Tibial nerve (tissue), 3 donors: ENCODE measurements at regions not wholly inside any gene's neighbourhood (a gene's known extent, or its start where the extent isn't known, plus 50 kb on each side); places are given as distances from the start of the nearest gene placed in this dataset.

Source experiments
- POLR2A ChIP-seq, 2 donors: fragments of 450-650 bp; IDR thresholded peaks; one replicate each; pipeline ENCODE4 v1.6.1; 2017; ENCODE audit warnings: antibody characterized with exemption in 2 of 2, mild to moderate bottlenecking in 2 of 2, moderate library complexity in 2 of 2
- TF ChIP-seq, protein P1 (sequence below), 5 experiments: fragments of 200-600 bp in 3 of 5; fragments of 450-650 bp in 2 of 5; sonication (generic) in 3 of 5; IDR thresholded peaks; one replicate each; pipeline ENCODE4 v1.5.1; 2016 to 2019; ENCODE audit warnings: antibody characterized with exemption in 5 of 5, mild to moderate bottlenecking in 3 of 5, moderate library complexity in 2 of 5

DNA sequence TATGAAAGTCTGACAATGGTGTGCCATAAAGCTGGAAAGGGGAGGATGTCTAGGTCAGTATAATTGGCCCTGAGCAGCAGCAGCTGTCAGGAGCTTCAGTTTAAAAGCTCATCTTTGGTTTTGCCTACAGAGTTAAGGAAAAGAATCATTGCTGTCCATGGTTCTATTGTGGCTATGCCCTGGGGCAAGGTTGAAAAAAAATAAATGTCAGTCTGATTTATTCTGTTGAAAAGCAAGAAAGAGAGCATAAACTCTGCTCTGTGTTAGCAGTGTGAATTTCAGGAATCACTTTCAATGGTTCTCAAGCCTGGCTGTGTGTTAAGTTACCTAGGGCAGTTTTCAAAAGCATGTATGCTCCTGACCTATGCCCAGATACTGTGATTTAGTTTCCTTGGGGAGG lies 446.7 kb downstream of the SETBP1 start:
- no peak for TF ChIP-seq POLR2A (IDR thresholded peaks at IDR 0.05)
- TF ChIP-seq, protein P1, sequence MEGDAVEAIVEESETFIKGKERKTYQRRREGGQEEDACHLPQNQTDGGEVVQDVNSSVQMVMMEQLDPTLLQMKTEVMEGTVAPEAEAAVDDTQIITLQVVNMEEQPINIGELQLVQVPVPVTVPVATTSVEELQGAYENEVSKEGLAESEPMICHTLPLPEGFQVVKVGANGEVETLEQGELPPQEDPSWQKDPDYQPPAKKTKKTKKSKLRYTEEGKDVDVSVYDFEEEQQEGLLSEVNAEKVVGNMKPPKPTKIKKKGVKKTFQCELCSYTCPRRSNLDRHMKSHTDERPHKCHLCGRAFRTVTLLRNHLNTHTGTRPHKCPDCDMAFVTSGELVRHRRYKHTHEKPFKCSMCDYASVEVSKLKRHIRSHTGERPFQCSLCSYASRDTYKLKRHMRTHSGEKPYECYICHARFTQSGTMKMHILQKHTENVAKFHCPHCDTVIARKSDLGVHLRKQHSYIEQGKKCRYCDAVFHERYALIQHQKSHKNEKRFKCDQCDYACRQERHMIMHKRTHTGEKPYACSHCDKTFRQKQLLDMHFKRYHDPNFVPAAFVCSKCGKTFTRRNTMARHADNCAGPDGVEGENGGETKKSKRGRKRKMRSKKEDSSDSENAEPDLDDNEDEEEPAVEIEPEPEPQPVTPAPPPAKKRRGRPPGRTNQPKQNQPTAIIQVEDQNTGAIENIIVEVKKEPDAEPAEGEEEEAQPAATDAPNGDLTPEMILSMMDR (IDR thresholded peaks at IDR 0.05) = no peak
